Brain microvascular endothelial cell (primary cell): ENCODE measurements at regions not wholly inside any gene's neighbourhood (a gene's known extent, or its start where the extent isn't known, plus 50 kb on each side); places are given as distances from the start of the nearest gene placed in this dataset.
"Not testable (repeated sequence)": the region's sequence is repeated elsewhere in the genome, so short reads cannot be mapped to it uniquely, and the experiment has no call there.

Experiments used
- DNase-seq: peaks from one replicate; pipeline ENCODE4 v3.0.0-alpha.2; 2020
- H3K27ac ChIP-seq: fragments of 250-450 bp; sonication (Bioruptor Pico); 2 replicates; pipeline ENCODE4 v1.5.1; 2020; ENCODE audit warnings: mild to moderate bottlenecking, moderate library complexity
- H3K27me3 ChIP-seq: fragments of 250-450 bp; sonication (Bioruptor Pico); replicated peaks from 2 replicates; pipeline ENCODE4 v1.5.1; 2020; ENCODE audit warnings: mild to moderate bottlenecking
- H3K36me3 ChIP-seq: fragments of 250-450 bp; sonication (Bioruptor Pico); replicated peaks from 2 replicates; pipeline ENCODE4 v1.5.1; 2020; ENCODE audit warnings: mild to moderate bottlenecking
- H3K4me3 ChIP-seq: 2 replicates; pipeline ENCODE4 v1.5.1; 2011; ENCODE audit warnings: low read depth, mild to moderate bottlenecking, control low read depth, low read length, moderate library complexity
- CTCF ChIP-seq: IDR thresholded peaks from 2 replicates; pipeline ENCODE4 v1.5.1; 2011; ENCODE audit warnings: low read depth, mild to moderate bottlenecking, moderate library complexity, low read length, control low read depth, inconsistent platforms; ENCODE audit errors: missing control alignments
- in situ Hi-C: cut with HindIII; loops from 2 replicates; pipeline ENCODE4 v1.10.0; 2017; ENCODE audit warnings: low sequenced_read_pairs, low pct_ligation_motif_present

GRCh38 chr2:15756882-15757819 is 165.5 kb downstream of the DDX1 start:
- in situ Hi-C loops: no loop called here
- Histone ChIP-seq H3K4me3 (no peak overlapping the region), H3K27me3 (no peaks in the 10 kb centered on the region), H3K27ac (no peak overlapping the region), H3K36me3 (no peaks in the 10 kb centered on the region)
- no peak for DNase-seq
- TF ChIP-seq CTCF: no peak

DNA sequence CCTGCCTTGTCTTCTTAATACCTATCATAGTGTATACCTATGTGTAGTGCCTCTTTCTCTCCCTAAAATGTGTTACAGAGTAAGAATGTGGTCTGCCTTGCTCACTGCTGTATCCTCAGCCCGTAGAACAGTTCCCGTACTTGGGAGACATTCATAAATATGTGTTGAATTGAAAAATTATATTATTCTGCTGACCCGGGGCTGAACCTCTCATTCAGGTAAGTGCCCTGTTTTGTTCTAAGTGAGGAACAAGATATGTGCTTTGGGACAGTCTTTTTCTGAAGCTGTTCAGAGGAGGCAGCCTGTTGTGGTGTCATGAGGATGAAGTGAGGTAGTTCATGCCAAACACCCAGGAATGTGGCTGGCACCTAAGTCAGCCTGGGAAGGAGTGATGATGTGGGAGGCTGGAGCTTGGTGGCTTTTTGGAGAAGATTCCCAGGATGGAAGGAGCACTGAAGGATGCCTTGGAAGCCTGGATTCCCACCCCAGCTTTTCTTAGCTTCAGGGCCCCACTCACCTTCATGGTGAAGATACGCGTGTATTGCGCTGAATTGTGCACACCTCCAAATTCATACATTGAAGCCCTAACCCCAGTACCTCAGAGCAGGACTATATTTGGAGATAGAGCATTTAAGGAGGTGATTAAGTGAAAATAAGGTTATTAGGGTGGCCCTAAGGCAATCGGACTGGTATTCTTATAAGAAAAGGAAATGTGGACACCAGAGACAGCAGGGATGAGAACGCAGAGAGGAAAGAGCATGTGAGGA is 166.3 kb downstream of the DDX1 start:
- Histone ChIP-seq H3K27me3 (no peaks in the 10 kb centered on the region), H3K4me3 (no peak overlapping the region), H3K27ac (no peak overlapping the region), H3K36me3 (no peaks in the 10 kb centered on the region)
- in situ Hi-C loops: no loop called here
- TF ChIP-seq CTCF: no peak
- no peak for DNase-seq

DNA sequence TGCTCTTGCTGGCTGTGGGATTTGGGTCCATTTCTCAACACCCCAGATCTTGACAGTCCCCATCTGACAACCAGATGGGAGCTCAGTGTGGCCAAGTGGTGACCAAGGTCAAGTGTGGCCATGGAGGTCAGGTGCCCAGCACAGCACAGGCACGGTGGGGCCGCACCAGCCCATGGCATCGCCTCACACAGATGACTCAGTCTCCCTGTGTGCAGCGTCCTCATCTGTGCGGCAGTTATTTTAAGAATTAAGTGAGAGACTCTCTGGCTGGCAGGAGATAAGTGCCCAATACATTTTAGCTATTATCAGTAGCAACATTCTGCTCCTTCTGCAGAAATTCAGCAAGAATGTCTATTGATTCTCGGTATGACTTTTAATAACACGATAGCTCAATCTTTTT is 167.2 kb downstream of the DDX1 start:
- TF ChIP-seq CTCF: no peak
- no peaks in the 10 kb centered on the region for H3K36me3 ChIP-seq
- H3K4me3 ChIP-seq: no peak overlapping the region
- in situ Hi-C loops: no loop called here
- no peak overlapping the region for H3K27ac ChIP-seq
- DNase-seq: no peak
- no peaks in the 10 kb centered on the region for H3K27me3 ChIP-seq

DNA sequence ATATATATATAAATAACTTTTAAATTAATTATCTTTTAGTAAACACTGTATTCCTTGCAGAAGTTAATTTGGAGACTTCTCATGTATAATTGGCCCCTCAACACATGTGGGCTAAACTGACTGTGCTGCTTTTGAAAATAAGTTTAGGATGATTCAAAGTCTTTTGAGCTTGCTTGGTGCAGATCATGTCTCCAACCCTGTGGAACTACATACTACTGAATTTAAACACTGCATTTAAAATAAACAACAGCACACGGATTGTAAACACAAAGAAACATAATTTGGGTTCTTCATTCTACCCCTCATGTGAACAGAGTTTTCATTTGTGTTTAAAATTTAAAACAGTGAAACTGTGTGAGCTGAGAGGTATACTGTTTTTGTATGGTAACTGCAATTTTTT is 167.7 kb downstream of the DDX1 start:
- H3K4me3 ChIP-seq: no peak overlapping the region
- no peak overlapping the region for H3K27ac ChIP-seq
- no peak for DNase-seq
- TF ChIP-seq CTCF: no peak
- in situ Hi-C loops: no loop called here
- no peaks in the 10 kb centered on the region for H3K36me3 ChIP-seq
- no peaks in the 10 kb centered on the region for H3K27me3 ChIP-seq

DNA sequence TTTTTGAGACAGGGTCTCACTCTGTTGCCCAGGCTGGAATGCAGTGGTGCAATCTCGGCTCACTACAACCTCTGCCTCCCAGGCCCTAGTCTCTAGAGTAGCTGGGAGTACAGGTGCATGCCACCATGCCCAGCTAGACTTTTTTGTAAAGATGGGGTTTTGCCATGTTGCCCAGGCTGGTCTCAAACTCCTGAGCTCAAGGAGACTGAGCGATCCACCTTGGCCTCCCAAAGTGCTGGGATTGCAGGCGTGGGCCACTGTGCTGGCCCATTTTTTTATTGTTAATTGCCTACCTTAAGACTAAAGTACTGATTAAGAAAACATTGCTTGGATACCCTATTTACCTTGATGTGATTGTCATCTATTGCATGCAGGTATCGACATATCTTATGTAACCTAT is 168.1 kb downstream of the DDX1 start:
- H3K27ac ChIP-seq, in situ Hi-C loops, DNase-seq, H3K27me3 ChIP-seq, H3K4me3 ChIP-seq, H3K36me3 ChIP-seq: not testable (repeated sequence)

GRCh38 chr2:15760232-15760910 is 168.7 kb downstream of the DDX1 start:
- Histone ChIP-seq H3K27me3 (no peaks in the 10 kb centered on the region), H3K4me3 (no peak overlapping the region), H3K27ac (no peak overlapping the region), H3K36me3 (no peaks in the 10 kb centered on the region)
- TF ChIP-seq CTCF: no peak
- in situ Hi-C loops: no loop called here
- DNase-seq: no peak
